Heart right ventricle (tissue), 16 donors: ENCODE measurements at regions not wholly inside any gene's neighbourhood (a gene's known extent, or its start where the extent isn't known, plus 50 kb on each side); places are given as distances from the start of the nearest gene placed in this dataset.

Experiments
- ATAC-seq, 8 donors: fragments of 200-7000 bp; cut with Tn5 transposase; one replicate each; pipeline ENCODE4 v1.9.1; 2020; ENCODE audit warnings: mild to moderate bottlenecking in 8 of 8, moderate library complexity in 8 of 8, moderate number of reproducible peaks in 1 of 8
- DNase-seq, 2 donors: peaks; one replicate each; pipeline ENCODE4 v3.0.0-alpha.2; 2020
- H3K27ac ChIP-seq, 10 donors: fragments of 200-600 bp; sonication (generic) in 2 of 10; one replicate each; pipeline versions ENCODE4 v1.5.0 to v1.8.0; 2020 to 2022; ENCODE audit warnings: mild to moderate bottlenecking in 3 of 10
- H3K27me3 ChIP-seq, 7 donors: fragments of 200-600 bp; one replicate each; pipeline ENCODE4 v1.8.0; 2021 to 2022; ENCODE audit warnings: mild to moderate bottlenecking in 2 of 7
- H3K36me3 ChIP-seq, 9 donors: fragments of 200-600 bp; sonication (generic) in 1 of 9; one replicate each; pipeline versions ENCODE4 v1.5.0 to v1.8.0; 2020 to 2022; ENCODE audit warnings: mild to moderate bottlenecking in 2 of 9
- H3K4me1 ChIP-seq, 9 donors: fragments of 200-600 bp; sonication (generic) in 1 of 9; one replicate each; pipeline versions ENCODE4 v1.5.0 to v1.8.0; 2020 to 2022; ENCODE audit warnings: mild to moderate bottlenecking in 4 of 9
- H3K4me3 ChIP-seq, 10 donors: fragments of 200-600 bp; sonication (generic) in 2 of 10; one replicate each; pipeline versions ENCODE4 v1.5.0 to v1.8.0; 2020 to 2022; ENCODE audit warnings: mild to moderate bottlenecking in 7 of 10, moderate library complexity in 2 of 10
- H3K9me3 ChIP-seq, 11 donors: fragments of 200-600 bp in 10 of 11; sonication (generic) in 2 of 11; one replicate each; pipeline versions ENCODE4 v1.5.0 to v1.8.0; 2013 to 2022; ENCODE audit warnings: mild to moderate bottlenecking in 2 of 11, control low read depth in 1 of 11, moderate library complexity in 1 of 11
- CTCF ChIP-seq, 9 donors: fragments of 200-600 bp; sonication (generic) in 2 of 9; IDR thresholded peaks; one replicate each; pipeline versions ENCODE4 v1.5.0 to v1.8.0; 2021 to 2022; ENCODE audit warnings: antibody characterized with exemption in 9 of 9, mild to moderate bottlenecking in 5 of 9, moderate library complexity in 1 of 9
- whole genome bisulfite sequencing, 2 donors: extraction: QIAGEN DNeasy Blood & Tissue Kit; methylation state at CpG; one replicate each; pipeline ENCODE4 v1.1.7; 2013; ENCODE audit warnings: inconsistent platforms in 1 of 2; 5-methylcytosine and 5-hydroxymethylcytosine counted together
- intact Hi-C, 10 donors: fragments of 100-400 bp; cut with DNase I; formaldehyde crosslinking; loops; one replicate each; pipeline versions ENCODE4 v1.11.1 to v1.14.2; 2022
- donor health status: Arrhythmogenic right ventricular cardiomyopathy.
- donor health status: ischemic (EF 13 %, LVEDD 7.1; RV severe dilation, severe dysfunction).
- donor health status: healthy with polysubstance abuse.
- donor health status: DM: no; HTN: yes; CAD: no.
- donor health status: DM: no; HTN: no; CAD: no.
- donor health status: ischemic (EF 25% LVEDD 6.9; RV normal size, moderate dysfunction).
- donor health status: ischemic (EF 25% LVEDD 5.7; RV mildly dilated, moderate dysfunction).
- donor health status: healthy.
- donor health status: DM: yes; HTN: yes; CAD: no.
- donor health status: Ischemic cardiomyopathy.
- donor health status: ischemic (EF 35%, LVEDD 5.7; RV mildly dilated, moderate dysfunction).
- donor health status: nonischemic (EF 11% LVEDD 7.7; RV severe dilation, severe dysfunction).
- donor health status: DM: yes; HTN: yes; CAD: no.
- donor health status: PGD.
- donor health status: ischemic (EF 29% LVEDD 5.4; RV normal size, mild dysfunction).
- donor health status: nonischemic (EF 23%, LVEDD 6.1; RV moderate dilation, normal function).

DNA sequence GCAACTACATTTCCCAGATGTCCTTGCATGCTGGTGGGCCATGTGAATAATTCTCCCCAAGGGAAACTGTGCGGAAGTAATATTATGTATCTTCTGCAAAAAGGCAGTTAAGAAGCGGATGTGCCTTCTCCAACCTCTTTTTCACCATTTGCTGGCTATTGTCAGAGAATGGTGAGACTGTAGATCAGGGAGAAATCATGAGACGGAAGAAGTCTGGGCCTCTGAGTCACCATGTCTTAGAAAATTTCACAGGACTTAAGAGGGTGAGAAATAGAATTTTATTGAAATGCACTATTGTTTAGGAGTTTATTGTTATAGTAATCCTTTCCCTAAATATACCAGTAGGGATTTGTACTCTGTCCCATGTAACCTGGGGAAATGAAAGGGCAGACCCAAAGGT, 298.7 kb upstream of the ZC3H12C start:
- H3K36me3 ChIP-seq, result no peaks in the 10 kb centered on the region
- peaks cover 0 to 4% (median 0%) of the 10 kb centered on the region in 11 donors for H3K9me3 ChIP-seq
- WGBS, 2 donors, result 87 to 89% methylated on average over 3 of the region's 3 CpGs
- no peaks in the 10 kb centered on the region for H3K4me1 ChIP-seq
- DNase-seq (no peak), ATAC-seq (no peak)
- no peaks in the 10 kb centered on the region for H3K27me3 ChIP-seq
- TF ChIP-seq CTCF (IDR thresholded peaks at IDR 0.05), result no peak
- intact Hi-C loops, result no loop called here
- H3K4me3 ChIP-seq, result no peak overlapping the region
- H3K27ac ChIP-seq, result no peak overlapping the region

DNA sequence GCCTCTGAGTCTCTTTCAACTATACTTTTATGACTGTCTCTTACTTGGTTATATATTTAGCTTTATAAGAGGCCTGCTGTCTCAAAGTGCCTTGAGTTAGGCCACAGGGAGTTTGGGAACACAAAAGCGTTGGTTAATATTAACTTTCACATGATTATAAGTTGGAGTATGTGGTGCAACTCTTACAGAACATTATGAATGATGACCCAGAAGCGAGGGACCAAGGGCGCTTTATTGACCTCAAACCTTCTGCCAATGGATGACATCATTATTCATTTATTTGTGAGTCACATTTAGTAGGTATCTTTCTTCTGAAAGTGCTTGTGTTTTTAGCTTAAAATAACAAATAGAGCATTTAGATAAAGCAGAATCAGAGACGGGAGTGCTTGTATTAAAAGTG, 298.0 kb upstream of the ZC3H12C start:
- H3K4me3 ChIP-seq, result no peak overlapping the region
- H3K27ac ChIP-seq, result no peak overlapping the region
- intact Hi-C loops, result no loop called here
- WGBS, 2 donors, result 70 to 81% methylated on average over 4 of the region's 4 CpGs
- H3K4me1 ChIP-seq, result no peaks in the 10 kb centered on the region
- no peaks in the 10 kb centered on the region for H3K36me3 ChIP-seq
- ATAC-seq (no peak), DNase-seq (no peak)
- no peak for TF ChIP-seq CTCF (IDR thresholded peaks at IDR 0.05)
- H3K27me3 ChIP-seq, result no peaks in the 10 kb centered on the region
- H3K9me3 ChIP-seq, result peaks cover 0 to 4% (median 0%) of the 10 kb centered on the region in 11 donors

DNA sequence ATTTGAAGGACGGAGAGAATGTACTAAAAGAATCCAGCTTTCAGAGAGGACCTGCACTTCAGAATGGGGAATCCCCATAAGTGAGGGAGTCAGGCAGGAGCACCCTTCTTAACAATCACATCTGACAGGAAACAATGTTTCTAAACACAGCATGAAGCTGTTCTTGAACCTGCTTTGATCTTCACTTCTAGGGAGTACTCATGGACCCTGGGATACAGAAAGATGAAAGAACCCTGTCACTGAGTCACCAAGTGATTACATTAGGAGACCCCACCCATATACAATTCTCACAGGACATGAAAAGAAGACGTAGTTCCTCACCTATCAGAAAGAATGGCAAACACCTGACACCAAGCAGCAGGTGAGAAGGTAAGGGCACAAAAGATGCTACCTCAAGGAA, 296.9 kb upstream of the ZC3H12C start:
- peaks cover 0 to 4% (median 0%) of the 10 kb centered on the region in 11 donors for H3K9me3 ChIP-seq
- H3K27me3 ChIP-seq, result no peaks in the 10 kb centered on the region
- no peak overlapping the region for H3K27ac ChIP-seq
- no peak for DNase-seq
- no peaks in the 10 kb centered on the region for H3K36me3 ChIP-seq
- H3K4me3 ChIP-seq, result no peak overlapping the region
- ATAC-seq, result no peak
- intact Hi-C loops, result no loop called here
- no peaks in the 10 kb centered on the region for H3K4me1 ChIP-seq
- WGBS, 2 donors, result 55 to 91% methylated on average over 2 of the region's 2 CpGs
- no peak for TF ChIP-seq CTCF (IDR thresholded peaks at IDR 0.05)

GRCh38 chr11:109798521-109798920, 294.7 kb upstream of the ZC3H12C start:
- H3K36me3 ChIP-seq, result no peaks in the 10 kb centered on the region
- WGBS, 2 donors, result 31 to 34% methylated on average over 1 of the region's 1 CpG
- ATAC-seq (no peak), DNase-seq (no peak)
- H3K27ac ChIP-seq, result no peak overlapping the region
- no peak for TF ChIP-seq CTCF (IDR thresholded peaks at IDR 0.05)
- H3K4me1 ChIP-seq, result peaks cover 0 to 4% (median 0%) of the 10 kb centered on the region in 9 donors
- no peak overlapping the region for H3K4me3 ChIP-seq
- intact Hi-C loops, result no loop called here
- no peaks in the 10 kb centered on the region for H3K27me3 ChIP-seq
- peaks cover 0 to 4% (median 0%) of the 10 kb centered on the region in 11 donors for H3K9me3 ChIP-seq
